NB4 (cell line): ENCODE measurements at regions not wholly inside any gene's neighbourhood (a gene's known extent, or its start where the extent isn't known, plus 50 kb on each side); places are given as distances from the start of the nearest gene placed in this dataset.

Source experiments
- CTCF ChIP-seq: IDR thresholded peaks from one replicate; pipeline ENCODE4 v1.5.1; 2012; ENCODE audit warnings: low read depth, low read length
- MYC ChIP-seq: IDR thresholded peaks from 2 replicates; pipeline ENCODE4 v1.6.1; 2011; ENCODE audit warnings: low read depth, low read length

- TF ChIP-seq CTCF (no peak), MYC (no peak)
Observed at GRCh38 chr9:109914280-109915027, 134.5 kb downstream of the PALM2AKAP2 start.
